Naive thymus-derived CD8-positive, alpha-beta T cell (primary cell): ENCODE measurements at regions not wholly inside any gene's neighbourhood (a gene's known extent, or its start where the extent isn't known, plus 50 kb on each side); places are given as distances from the start of the nearest gene placed in this dataset.

Experiments
- ATAC-seq, 2 donors: fragments of 150-1000 bp; cut with Tn5 transposase in 1 of 2; sonication (Bioruptor Pico), chemical (Tn5 transposase) in 1 of 2; 1 replicate in 1 of 2; 2 replicates in 1 of 2; pipeline ENCODE4 v1.10.0; 2021; ENCODE audit warnings: mild to moderate bottlenecking in 2 of 2, moderate library complexity in 2 of 2
- POLR2A ChIA-PET: fragments of 350-600 bp; sonication (Branson Sonifier 250); formaldehyde crosslinking; loops from one replicate; lab custom pipeline; 2021; ENCODE audit warnings: antibody characterized with exemption; lab: Charles Lee
- DNase-seq, 10 donors: peaks; one replicate each; pipeline versions ENCODE4 v3.0.0 to v3.0.0-alpha.2; 2020 to 2022
- H3K27ac Mint-ChIP-seq, 10 donors: one replicate each; pipeline ENCODE4 v1.8.0; 2020 to 2022; ENCODE audit warnings: mild to moderate bottlenecking in 10 of 10, mixed read lengths in 10 of 10, moderate library complexity in 4 of 10, inconsistent platforms in 1 of 10
- H3K27me3 Mint-ChIP-seq, 5 donors: one replicate each; pipeline ENCODE4 v1.8.0; 2021 to 2022; ENCODE audit warnings: mixed read lengths in 5 of 5
- H3K36me3 Mint-ChIP-seq, 3 donors: one replicate each; pipeline ENCODE4 v1.8.0; 2020 to 2022; ENCODE audit warnings: mixed read lengths in 3 of 3, mild to moderate bottlenecking in 2 of 3, inconsistent platforms in 1 of 3
- H3K4me1 Mint-ChIP-seq, 4 donors: one replicate each; pipeline ENCODE4 v1.8.0; 2021 to 2022; ENCODE audit warnings: mixed read lengths in 4 of 4
- H3K4me3 Mint-ChIP-seq, 10 donors: one replicate each; pipeline ENCODE4 v1.8.0; 2020 to 2022; ENCODE audit warnings: mild to moderate bottlenecking in 10 of 10, mixed read lengths in 10 of 10, moderate library complexity in 6 of 10, inconsistent platforms in 1 of 10
- H3K9me3 Mint-ChIP-seq, 9 donors: one replicate each; pipeline ENCODE4 v1.8.0; 2020 to 2022; ENCODE audit warnings: mixed read lengths in 9 of 9, mild to moderate bottlenecking in 3 of 9, inconsistent platforms in 1 of 9, moderate library complexity in 1 of 9

DNA sequence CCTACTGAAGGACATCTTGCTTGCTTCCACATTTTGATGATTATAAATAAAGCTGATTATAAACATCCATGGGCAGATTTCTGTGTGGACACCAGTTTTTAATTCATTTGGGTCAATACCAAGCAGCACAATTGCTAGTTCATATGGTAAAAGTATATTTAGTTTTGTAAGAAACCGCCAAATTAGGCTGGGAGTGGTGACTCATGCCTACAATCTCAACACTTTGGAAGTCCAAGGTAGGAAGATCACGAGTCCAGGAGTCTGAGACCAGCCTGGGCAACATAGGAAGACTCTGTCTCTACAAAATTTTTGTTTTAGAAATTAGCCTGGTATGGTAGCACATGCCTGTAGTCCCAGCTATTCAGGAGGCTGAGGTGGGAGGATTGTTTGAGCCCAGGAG lies 52.6 kb upstream of the ABHD2 start:
- Mint-ChIP-seq H3K9me3 (no peaks in the 10 kb centered on the region), H3K27ac (peak overlapping the region in 1 of 10 donors; percentile 62), H3K27me3 (peaks cover 0 to 14% (median 9%) of the 10 kb centered on the region in 5 donors), H3K36me3 (no peaks in the 10 kb centered on the region), H3K4me3 (no peak overlapping the region), H3K4me1 (peaks cover 0 to 4% (median under 1%) of the 10 kb centered on the region in 4 donors)
- DNase-seq (no peak), ATAC-seq (no peak)
- POLR2A ChIA-PET: interaction anchor here (0.7 kb wide), 1 partner anchor 118 kb away, joined by 5 read pairs; no protein-coding TSS in a partner anchor

DNA sequence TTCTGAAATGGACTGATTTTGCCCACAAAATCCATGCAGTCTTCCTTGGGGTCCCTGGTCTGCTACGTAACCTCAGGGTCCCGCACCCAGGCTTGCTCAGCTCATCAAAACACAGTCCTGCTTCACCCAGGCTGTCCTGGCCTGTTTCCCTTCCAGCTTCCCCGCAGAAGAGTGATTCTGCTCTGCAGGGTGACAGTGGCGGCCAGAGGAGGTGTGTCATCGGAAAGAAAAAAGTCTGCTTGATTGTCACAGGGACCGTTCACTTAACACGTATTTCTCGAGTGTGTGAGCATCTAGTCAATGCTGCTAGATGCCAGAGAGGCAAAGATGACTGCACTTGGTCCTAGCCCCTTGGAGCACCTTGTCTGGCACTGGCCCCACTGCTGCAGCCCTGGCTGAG lies 50.1 kb upstream of the ABHD2 start:
- H3K27ac Mint-ChIP-seq: peak overlapping the region in 1 of 10 donors; percentile 57
- H3K9me3 Mint-ChIP-seq: no peaks in the 10 kb centered on the region
- H3K4me1 Mint-ChIP-seq: peaks cover 0 to 11% (median 6%) of the 10 kb centered on the region in 4 donors
- DNase-seq (no peak), ATAC-seq (no peak)
- H3K36me3 Mint-ChIP-seq: no peaks in the 10 kb centered on the region
- POLR2A ChIA-PET: no interaction called here
- H3K4me3 Mint-ChIP-seq: peak overlapping the region in 1 of 10 donors; percentile 17
- H3K27me3 Mint-ChIP-seq: peaks cover 0 to 14% (median 11%) of the 10 kb centered on the region in 5 donors
